Transverse colon (tissue), 4 donors: ENCODE measurements at regions not wholly inside any gene's neighbourhood (a gene's known extent, or its start where the extent isn't known, plus 50 kb on each side); places are given as distances from the start of the nearest gene placed in this dataset.

Experiments
- CTCF ChIP-seq, 5 experiments: fragments of 200-600 bp in 3 of 5; fragments of 450-650 bp in 2 of 5; sonication (generic) in 3 of 5; IDR thresholded peaks; 1 replicate in 2 of 5; 2 replicates in 3 of 5; pipeline ENCODE4 v1.5.1; 2016 to 2017; ENCODE audit warnings: antibody characterized with exemption in 5 of 5, inconsistent platforms in 3 of 5, mild to moderate bottlenecking in 2 of 5, moderate library complexity in 1 of 5
- EP300 ChIP-seq: sonication (generic); formaldehyde crosslinking; IDR thresholded peaks from one replicate; pipeline ENCODE4 v1.6.1; 2017; ENCODE audit warnings: antibody characterized with exemption, low read depth
- POLR2A ChIP-seq: fragments of 450-650 bp; IDR thresholded peaks from one replicate; pipeline ENCODE4 v1.6.1; 2016; ENCODE audit warnings: antibody characterized with exemption, mild to moderate bottlenecking, moderate library complexity
- POLR2AphosphoS5 ChIP-seq, 3 donors: sonication (generic); formaldehyde crosslinking; IDR thresholded peaks; one replicate each; pipeline ENCODE4 v1.6.1; 2016; ENCODE audit warnings: antibody characterized with exemption in 3 of 3

DNA sequence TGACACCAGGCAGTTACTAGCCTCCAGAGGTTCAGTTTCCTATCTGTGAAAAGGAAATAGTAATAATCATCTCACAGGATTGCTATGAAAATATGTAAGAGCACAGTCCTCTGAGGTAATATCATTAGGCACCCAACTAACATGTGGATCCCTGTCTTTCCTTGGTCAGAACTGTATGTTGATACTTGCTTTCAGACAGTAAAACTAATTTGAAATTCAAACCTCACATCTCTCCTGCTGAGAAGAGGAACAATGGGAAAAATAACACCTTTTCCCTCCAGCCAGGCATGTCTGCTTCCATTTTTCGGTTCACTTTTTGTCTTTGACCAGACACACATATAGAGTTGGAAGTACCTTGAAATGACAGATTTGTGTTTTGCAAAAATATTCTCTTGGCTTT lies 262.7 kb downstream of the IL15 start:
- no peak for TF ChIP-seq CTCF (IDR thresholded peaks at IDR 0.05)
- no peak for TF ChIP-seq EP300
- no peak for TF ChIP-seq POLR2A
- TF ChIP-seq POLR2AphosphoS5 (IDR thresholded peaks at IDR 0.05) = no peak
